ENCODE measurements at regions not wholly inside any gene's neighbourhood (a gene's known extent, or its start where the extent isn't known, plus 50 kb on each side); places are given as distances from the start of the nearest gene placed in this dataset.

DNA sequence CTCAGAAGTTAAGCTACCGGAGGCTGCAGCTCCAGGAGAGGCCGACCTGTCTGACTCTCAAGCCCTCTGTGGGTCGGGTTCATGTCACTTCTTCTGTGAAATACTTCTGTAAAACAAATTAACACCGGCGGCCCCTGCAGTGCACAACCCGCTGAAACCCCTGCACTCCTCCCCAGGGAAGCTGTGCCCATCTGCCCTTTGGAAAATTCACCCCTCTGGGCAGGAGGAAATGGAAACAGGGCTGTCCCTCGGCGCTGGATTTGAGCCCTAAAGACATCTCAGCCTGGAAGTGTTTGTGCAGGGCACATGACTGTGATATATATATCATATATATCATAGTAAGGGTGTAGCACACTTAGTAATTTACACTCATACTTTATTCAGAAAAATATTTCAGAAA is 415.3 kb downstream of the IRS2 start:
- DNase-seq (ENCODE audit: low spot score): no peak
- no peak for FAIRE-seq

- DNase-seq (ENCODE audit: low spot score) (no peak), FAIRE-seq (no peak)
Measured at GRCh38 chr13:109370496-109370895, 415.9 kb downstream of the IRS2 start.

DNA sequence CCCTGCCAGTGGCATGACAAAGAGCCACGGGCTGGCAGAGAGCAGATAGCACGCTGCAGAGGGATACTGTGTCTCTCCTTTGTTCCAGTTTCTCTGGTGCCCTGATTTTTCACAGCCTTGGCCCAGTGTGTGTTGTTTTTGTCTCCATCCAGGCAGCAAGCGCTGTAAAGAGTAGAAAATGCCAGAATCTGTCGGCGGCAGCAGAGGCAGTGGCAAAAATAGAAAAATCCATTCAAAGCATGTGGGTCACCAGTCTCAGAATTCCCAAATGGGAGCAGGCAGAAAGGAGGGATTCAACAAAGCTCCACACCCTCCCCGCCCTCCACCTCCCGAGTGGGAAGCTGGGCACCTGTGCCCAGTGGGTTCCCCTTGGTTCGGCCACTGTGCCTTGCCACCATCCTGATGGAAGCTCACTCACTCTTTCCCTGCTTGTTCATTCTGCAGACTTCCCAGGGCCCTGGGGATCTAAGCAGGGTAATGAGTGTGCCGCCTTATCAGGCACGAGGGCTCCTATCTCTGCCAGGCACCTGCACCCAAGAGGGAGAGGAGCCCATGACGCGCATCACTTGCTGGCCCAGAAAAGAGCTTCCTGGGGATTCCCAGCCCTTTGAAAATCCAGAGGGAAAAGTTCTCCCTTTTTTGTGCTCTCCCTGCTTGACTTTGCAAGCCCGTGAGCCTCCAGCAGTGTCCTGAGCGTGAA is 416.9 kb downstream of the IRS2 start:
- no peak for DNase-seq (ENCODE audit: low spot score)
- FAIRE-seq: no peak

- FAIRE-seq (no peak), DNase-seq (ENCODE audit: low spot score) (no peak)
Measured at GRCh38 chr13:109368230-109368629, 418.2 kb downstream of the IRS2 start.

DNA sequence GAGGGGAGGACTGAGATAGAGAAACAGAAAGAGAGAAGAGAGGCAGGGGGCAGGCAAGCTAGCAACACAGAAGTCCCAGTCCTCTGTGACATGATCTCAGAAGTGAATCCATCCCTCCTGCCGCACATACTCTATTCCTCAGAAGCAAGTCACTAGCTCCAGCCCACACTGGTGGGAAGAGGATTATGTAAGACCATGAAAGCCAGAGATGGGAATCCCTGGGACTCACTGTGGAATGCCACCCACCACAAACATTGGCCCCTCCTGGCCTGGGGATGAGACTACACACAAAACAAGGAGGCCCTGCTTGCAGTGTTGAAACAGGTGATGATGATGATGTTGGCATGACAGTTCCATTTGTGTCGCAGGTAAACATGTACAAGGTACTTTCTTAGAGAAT is 419.9 kb downstream of the IRS2 start:
- no peak for DNase-seq (ENCODE audit: low spot score)
- no peak for FAIRE-seq

DNA sequence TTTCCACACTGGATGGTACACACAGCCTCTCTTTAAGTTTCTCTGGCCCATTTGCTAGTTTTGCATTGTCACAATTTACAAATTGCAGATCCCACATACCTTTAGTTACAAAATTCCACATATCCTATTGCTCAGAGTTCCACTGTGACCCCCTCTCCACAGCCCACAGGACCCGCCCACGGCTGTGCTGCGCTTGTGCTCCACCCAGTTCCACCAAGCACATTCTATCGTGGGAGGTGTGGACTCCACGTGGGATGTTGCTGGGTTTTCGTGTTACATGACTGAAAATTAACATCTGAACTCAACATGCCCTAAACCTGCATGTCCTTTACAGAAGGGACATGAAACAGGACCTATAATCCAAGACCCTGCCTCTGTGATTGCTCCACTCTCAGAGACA is 423.0 kb downstream of the IRS2 start:
- DNase-seq (ENCODE audit: low spot score) (no peak), FAIRE-seq (no peak)

DNA sequence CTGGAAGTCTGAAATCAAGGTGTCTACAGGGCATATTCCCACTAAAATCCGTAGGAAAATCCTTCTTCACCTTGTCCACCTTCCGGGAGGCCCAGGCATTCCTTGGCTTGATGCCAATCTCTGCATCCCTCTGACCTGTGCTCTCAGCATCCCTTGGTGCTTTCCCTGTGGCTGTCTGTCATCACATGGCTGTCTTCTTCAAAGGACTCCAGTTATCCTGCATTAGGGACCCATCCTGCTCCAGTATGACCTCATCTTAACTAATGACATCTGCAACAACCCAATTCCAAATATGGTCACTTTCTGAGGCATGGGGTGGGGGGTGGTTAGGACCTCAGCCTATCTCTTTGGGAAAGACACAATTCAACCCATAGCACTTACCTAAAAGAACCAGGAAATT is 423.8 kb downstream of the IRS2 start:
- FAIRE-seq: no peak

DNA sequence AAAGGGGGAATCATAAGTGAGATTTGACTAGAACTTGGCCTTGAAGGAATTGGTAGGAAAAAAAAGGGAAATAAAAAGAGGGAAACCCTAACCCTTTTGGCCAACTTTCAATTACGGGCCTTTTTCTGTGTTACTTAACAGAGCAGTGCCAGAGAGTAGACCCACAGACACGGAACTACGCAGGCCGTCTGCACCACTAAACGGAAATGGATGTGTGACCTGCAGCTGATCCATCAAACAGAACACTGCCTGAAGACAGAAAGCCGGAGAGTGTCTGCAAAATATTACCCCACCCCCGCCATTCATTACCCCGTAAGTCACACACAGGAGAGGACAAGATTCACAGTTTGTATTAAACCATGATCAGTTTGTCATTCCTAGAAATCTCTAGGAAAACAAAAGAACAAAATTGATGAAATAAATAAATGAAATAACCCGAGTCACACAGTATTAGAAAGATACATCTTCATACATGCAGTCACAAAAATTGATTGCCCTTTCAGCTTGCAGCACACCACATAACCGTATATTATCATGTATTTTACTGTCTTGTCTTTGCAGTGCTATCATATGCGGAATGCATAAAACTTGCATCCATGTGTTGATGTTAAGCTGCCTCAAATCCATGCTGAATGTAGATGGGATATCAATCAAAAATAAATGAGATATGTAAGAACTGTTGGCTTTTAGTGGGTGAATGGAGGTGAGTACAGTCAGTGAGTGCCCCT is 424.7 kb downstream of the IRS2 start:
- DNase-seq (ENCODE audit: low spot score) (no peak), FAIRE-seq (no peak)

More for the DNA sequence above, 423.8 kb downstream of the IRS2 start:
- DNase-seq (ENCODE audit: low spot score): no peak

- DNase-seq (ENCODE audit: low spot score) (no peak), FAIRE-seq (no peak)
Measured at GRCh38 chr13:109357751-109358471, 428.5 kb downstream of the IRS2 start.

DNA sequence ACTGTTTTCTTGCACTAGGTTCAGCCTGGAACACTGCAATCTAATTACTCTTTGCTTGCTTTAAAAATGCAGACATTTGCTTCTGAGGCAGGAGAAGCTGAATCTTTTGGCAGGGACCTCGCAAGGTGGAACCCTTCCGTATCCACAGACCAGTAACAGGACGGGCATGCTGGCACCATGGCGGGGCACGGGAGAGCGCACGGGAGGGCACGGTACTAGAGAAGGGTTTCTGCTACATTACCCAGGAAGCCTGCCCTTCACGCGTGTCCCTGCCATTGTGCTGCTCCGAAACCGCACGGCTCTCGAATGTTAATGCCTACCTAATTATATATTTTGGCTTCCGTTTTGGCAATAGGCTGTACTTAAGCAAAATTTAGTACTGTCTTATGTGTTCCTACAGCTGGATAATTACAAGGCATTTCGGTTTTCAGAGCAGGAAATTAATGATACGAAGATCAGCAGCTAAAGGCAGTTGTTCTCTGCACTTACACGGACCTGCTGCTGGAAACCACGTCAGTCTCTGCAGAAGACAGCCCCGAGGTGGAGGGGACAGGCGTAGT is 430.4 kb downstream of the IRS2 start:
- DNase-seq (ENCODE audit: low spot score) (no peak), FAIRE-seq (no peak)

GRCh38 chr13:109355166-109355565 is 431.2 kb downstream of the IRS2 start:
- no peak for DNase-seq (ENCODE audit: low spot score)
- no peak for FAIRE-seq

DNA sequence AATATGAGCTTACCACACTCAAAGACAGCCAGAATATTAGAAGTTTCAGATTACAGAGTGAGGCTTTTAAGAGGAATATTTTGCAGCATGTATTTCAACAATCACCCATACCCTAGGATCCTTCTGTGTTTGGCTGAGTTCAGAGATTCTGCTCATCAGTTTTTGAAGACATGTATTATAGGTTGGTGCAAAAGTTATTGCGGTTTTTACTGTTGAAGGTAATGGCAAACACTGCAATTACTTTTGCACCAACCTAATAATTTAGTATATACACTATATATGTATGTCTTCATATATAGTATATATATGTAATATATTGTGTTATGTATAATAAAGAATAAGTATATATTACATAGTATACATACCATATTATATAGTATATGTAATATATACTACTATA is 435.1 kb downstream of the IRS2 start:
- FAIRE-seq (peak; percentile 45), DNase-seq (ENCODE audit: low spot score) (no peak)

- no peak for DNase-seq (ENCODE audit: low spot score)
- FAIRE-seq: no peak
Measured at GRCh38 chr13:109348519-109349258, 437.7 kb downstream of the IRS2 start.

GRCh38 chr13:109346060-109346459 is 440.3 kb downstream of the IRS2 start:
- FAIRE-seq (no peak), DNase-seq (ENCODE audit: low spot score) (no peak)

GRCh38 chr13:109345433-109345941 is 440.9 kb downstream of the IRS2 start:
- no peak for DNase-seq (ENCODE audit: low spot score)
- FAIRE-seq: no peak

- peak; percentile 21 for DNase-seq (ENCODE audit: low spot score)
- no peak for FAIRE-seq
Measured at GRCh38 chr13:109344552-109345157, 441.7 kb downstream of the IRS2 start.

DNA sequence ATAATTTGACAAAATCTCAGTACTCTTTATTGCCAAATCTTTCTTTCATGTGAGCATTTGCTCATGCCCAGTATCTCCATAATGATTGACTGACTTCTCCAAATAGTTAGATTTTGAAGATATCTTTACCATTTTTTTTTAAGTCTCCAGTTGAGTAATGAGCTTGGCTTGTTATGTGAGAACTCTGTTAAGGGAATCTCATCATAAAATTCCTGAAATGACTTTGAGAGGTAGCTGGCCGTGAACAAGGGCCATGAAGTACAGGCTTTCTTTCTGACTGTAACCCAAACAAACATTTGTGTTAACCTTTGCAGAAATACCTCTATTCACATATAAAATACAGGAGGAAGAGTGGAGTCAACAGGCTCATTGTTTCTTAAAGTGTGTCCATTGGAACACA is 449.7 kb downstream of the IRS2 start:
- FAIRE-seq (no peak), DNase-seq (ENCODE audit: low spot score) (no peak)

- FAIRE-seq: no peak
- no peak for DNase-seq (ENCODE audit: low spot score)
Measured at GRCh38 chr13:109333893-109334651, 452.3 kb downstream of the IRS2 start.

- DNase-seq (ENCODE audit: low spot score) (no peak), FAIRE-seq (no peak)
Measured at GRCh38 chr13:109332506-109333499, 453.6 kb downstream of the IRS2 start.
